ENCODE measurements at regions not wholly inside any gene's neighbourhood (a gene's known extent, or its start where the extent isn't known, plus 50 kb on each side); places are given as distances from the start of the nearest gene placed in this dataset.

- TF ChIP-seq POLR2A (IDR thresholded peaks at IDR 0.05) (no peak), POLR2AphosphoS5 (IDR thresholded peaks at IDR 0.05) (no peak)
- TF ChIP-seq, protein P1, sequence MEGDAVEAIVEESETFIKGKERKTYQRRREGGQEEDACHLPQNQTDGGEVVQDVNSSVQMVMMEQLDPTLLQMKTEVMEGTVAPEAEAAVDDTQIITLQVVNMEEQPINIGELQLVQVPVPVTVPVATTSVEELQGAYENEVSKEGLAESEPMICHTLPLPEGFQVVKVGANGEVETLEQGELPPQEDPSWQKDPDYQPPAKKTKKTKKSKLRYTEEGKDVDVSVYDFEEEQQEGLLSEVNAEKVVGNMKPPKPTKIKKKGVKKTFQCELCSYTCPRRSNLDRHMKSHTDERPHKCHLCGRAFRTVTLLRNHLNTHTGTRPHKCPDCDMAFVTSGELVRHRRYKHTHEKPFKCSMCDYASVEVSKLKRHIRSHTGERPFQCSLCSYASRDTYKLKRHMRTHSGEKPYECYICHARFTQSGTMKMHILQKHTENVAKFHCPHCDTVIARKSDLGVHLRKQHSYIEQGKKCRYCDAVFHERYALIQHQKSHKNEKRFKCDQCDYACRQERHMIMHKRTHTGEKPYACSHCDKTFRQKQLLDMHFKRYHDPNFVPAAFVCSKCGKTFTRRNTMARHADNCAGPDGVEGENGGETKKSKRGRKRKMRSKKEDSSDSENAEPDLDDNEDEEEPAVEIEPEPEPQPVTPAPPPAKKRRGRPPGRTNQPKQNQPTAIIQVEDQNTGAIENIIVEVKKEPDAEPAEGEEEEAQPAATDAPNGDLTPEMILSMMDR (IDR thresholded peaks at IDR 0.05) = no peak
- Histone ChIP-seq H3K27me3 (no peaks in the 10 kb centered on the region), H3K36me3 (no peaks in the 10 kb centered on the region), H3K4me3 (no peak overlapping the region), H3K9me3 (no peaks in the 10 kb centered on the region), H3K27ac (no peak overlapping the region), H3K4me1 (no peaks in the 10 kb centered on the region)
- intact Hi-C loops (cut with DNase I; ENCODE audit: low total_unique reads) = no loop called here
- DNase-seq (ENCODE audit: low spot score in 2 of 2) = no peak
These were observed 492.4 kb downstream of the GADD45G start for GRCh38 chr9:90097237-90097636.

DNA sequence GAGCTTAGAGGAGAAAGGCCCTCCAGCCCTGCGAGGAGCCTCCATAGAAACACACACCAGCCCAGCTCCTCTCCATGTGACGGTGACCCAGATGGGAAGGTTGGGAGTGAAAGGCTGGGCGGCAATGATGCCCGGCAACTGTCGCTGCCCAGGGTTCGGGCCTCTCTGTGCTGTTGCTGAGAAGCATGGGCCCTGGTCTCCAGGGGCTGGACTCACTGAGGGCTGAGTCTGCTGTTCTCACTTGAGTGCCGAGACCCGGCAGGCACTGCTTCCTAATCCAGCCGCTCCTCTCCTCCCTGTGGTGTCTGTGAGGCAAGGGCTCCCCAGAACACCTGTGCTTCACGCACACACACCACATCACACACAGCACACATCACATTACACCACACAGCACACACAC, 493.6 kb downstream of the GADD45G start:
- Histone ChIP-seq H3K27me3 (no peaks in the 10 kb centered on the region), H3K27ac (no peak overlapping the region), H3K4me1 (no peaks in the 10 kb centered on the region), H3K4me3 (no peak overlapping the region), H3K36me3 (no peaks in the 10 kb centered on the region), H3K9me3 (no peaks in the 10 kb centered on the region)
- TF ChIP-seq POLR2AphosphoS5 (IDR thresholded peaks at IDR 0.05) = no peak
- TF ChIP-seq, protein P1 (IDR thresholded peaks at IDR 0.05) = no peak
- TF ChIP-seq POLR2A (IDR thresholded peaks at IDR 0.05) = no peak
- no peak for DNase-seq (ENCODE audit: low spot score in 2 of 2)
- intact Hi-C loops (cut with DNase I; ENCODE audit: low total_unique reads) = no loop called here

DNA sequence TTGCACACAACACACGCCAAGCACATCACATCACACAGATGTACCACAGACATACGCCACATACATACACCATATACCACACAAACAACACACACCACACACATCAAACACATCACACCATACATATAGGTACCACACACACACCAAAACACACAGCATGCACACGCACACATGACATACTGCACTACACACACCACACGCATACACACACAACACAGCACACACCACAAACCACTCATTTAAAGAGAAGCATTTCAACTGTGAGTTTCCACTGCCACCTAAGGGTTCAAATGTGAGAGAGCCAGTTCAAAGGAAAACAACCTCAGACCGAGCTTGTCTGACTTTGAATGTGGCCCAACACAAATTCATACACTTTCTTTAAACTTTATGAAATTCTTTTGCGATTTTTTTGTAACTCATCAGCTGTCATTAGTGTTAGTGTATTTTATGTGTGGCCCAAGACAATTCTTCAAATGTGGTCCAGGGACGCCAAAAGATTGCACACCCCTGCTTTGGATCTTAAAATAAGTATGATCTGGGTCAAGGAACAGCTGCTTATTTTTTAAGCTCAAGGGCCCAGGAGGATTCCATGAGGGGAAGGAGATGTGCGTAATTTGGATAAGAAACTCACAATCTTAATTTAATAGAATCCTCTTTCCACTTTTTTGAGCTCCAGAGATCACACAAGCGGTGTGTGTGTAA, 494.6 kb downstream of the GADD45G start:
- Histone ChIP-seq H3K27ac (no peak overlapping the region), H3K27me3 (no peaks in the 10 kb centered on the region), H3K9me3 (no peaks in the 10 kb centered on the region), H3K4me1 (no peaks in the 10 kb centered on the region), H3K4me3 (no peak overlapping the region), H3K36me3 (no peaks in the 10 kb centered on the region)
- no peak for DNase-seq (ENCODE audit: low spot score in 2 of 2)
- TF ChIP-seq POLR2A (IDR thresholded peaks at IDR 0.05) (no peak), POLR2AphosphoS5 (IDR thresholded peaks at IDR 0.05) (no peak)
- TF ChIP-seq, protein P1 (IDR thresholded peaks at IDR 0.05) = peak in 2 of 3 donors; percentile 32 to 47
- intact Hi-C loops (cut with DNase I; ENCODE audit: low total_unique reads) = no loop called here

DNA sequence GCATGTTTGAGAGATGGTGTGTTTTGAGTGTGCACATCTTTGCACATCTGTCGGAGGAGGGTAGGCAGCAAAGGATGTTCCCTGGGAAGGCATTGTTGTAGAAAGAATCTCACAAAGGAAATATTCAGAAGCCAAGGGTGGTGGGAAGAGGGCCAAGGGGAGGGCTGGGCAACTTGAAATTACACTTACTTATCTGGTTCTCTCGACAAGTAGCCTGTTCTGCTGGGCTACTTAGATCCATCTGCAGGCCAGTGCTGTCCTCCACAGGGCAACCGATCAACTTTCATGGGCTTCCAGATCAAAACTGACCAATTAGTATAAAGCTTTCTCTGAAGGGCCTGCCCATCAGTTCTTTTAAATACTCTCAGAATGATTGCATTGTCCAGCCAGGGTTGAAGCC, 495.2 kb downstream of the GADD45G start:
- no peak for DNase-seq (ENCODE audit: low spot score in 2 of 2)
- Histone ChIP-seq H3K4me3 (no peak overlapping the region), H3K27ac (no peak overlapping the region), H3K9me3 (no peaks in the 10 kb centered on the region), H3K36me3 (no peaks in the 10 kb centered on the region), H3K27me3 (no peaks in the 10 kb centered on the region), H3K4me1 (no peaks in the 10 kb centered on the region)
- TF ChIP-seq POLR2A (IDR thresholded peaks at IDR 0.05) (no peak), POLR2AphosphoS5 (IDR thresholded peaks at IDR 0.05) (no peak)
- TF ChIP-seq, protein P1 (IDR thresholded peaks at IDR 0.05) = no peak
- intact Hi-C loops (cut with DNase I; ENCODE audit: low total_unique reads) = loop anchor here (10.0 kb wide), 1 partner anchor 495 kb away; the partner anchor contains the start of gene GADD45G

- no peaks in the 10 kb centered on the region for H3K4me1 ChIP-seq
- H3K9me3 ChIP-seq = no peaks in the 10 kb centered on the region
- no peak overlapping the region for H3K4me3 ChIP-seq
- H3K36me3 ChIP-seq = no peaks in the 10 kb centered on the region
- peak in 1 of 3 donors; percentile 49 for TF ChIP-seq POLR2AphosphoS5 (IDR thresholded peaks at IDR 0.05)
- no peak for TF ChIP-seq POLR2A (IDR thresholded peaks at IDR 0.05)
- TF ChIP-seq, protein P1 (IDR thresholded peaks at IDR 0.05) = peak; percentile 57 to 91 (median 88)
- intact Hi-C loops (cut with DNase I; ENCODE audit: low total_unique reads) = loop anchor here (10.0 kb wide), 1 partner anchor 498 kb away; the partner anchor contains the start of gene GADD45G
- H3K27ac ChIP-seq = no peak overlapping the region
- no peaks in the 10 kb centered on the region for H3K27me3 ChIP-seq
- peak; percentile 79 to 86 for DNase-seq (ENCODE audit: low spot score in 2 of 2)
These were observed 497.6 kb downstream of the GADD45G start for GRCh38 chr9:90102292-90102901.

Measured in breast epithelium (tissue), 4 donors.